ENCODE measurements at regions not wholly inside any gene's neighbourhood (a gene's known extent, or its start where the extent isn't known, plus 50 kb on each side); places are given as distances from the start of the nearest gene placed in this dataset.
"Not testable (repeated sequence)": the region's sequence is repeated elsewhere in the genome, so short reads cannot be mapped to it uniquely, and the experiment has no call there.

- DNase-seq (ENCODE audit: low read depth) = no peak
- in situ Hi-C loops (cut with HindIII; ENCODE audit: low pct_unique_long_range_greater_than_20kb, low sequenced_read_pairs) = no loop called here
Observed at GRCh38 chr13:54607421-54607820, 1578.8 kb downstream of the OLFM4 start.

GRCh38 chr13:54611390-54611789 is 1582.8 kb downstream of the OLFM4 start:
- in situ Hi-C loops (cut with HindIII; ENCODE audit: low pct_unique_long_range_greater_than_20kb, low sequenced_read_pairs) = no loop called here
- DNase-seq (ENCODE audit: low read depth) = no peak

DNA sequence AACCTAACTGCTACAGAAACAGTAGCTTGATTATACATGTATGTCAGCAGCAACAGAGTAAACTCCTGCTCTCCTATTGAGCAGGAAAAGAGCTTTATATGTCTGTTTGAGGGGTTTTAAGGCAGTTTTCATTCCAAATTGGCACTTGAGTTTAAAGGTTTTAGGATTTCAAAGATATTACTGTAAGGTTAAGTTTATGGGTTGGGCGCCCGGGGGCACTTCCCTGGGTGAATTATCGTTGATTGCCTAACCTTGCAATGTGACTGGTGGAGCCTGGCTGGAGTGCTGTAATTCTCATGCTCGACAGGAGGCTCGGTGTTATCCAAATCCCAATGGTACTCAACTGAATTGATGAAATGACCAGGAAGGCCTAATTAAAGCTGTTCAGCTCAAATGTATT is 1586.1 kb downstream of the OLFM4 start:
- in situ Hi-C loops (cut with HindIII; ENCODE audit: low pct_unique_long_range_greater_than_20kb, low sequenced_read_pairs) = no loop called here
- no peak for DNase-seq (ENCODE audit: low read depth)

DNA sequence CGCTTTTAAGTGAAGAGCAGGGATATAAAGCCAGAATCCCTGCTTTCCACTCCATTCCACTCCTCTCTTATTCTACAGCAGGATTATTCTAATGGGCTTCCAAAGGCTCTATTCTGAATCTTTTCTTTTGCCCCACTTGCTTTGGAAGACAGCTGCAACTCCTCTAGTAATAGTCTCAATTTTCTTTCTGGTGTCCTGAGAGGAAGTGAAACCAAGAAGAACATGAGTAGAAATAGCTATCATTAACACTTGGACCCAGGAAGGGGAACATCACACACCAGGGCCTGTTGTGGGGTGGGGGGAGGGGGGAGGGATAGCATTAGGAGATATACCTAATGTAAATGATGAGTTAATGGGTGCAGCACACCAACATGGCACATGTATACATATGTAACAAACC is 1597.9 kb downstream of the OLFM4 start:
- in situ Hi-C loops (cut with HindIII; ENCODE audit: low pct_unique_long_range_greater_than_20kb, low sequenced_read_pairs); DNase-seq (ENCODE audit: low read depth): not testable (repeated sequence)

- in situ Hi-C loops (cut with HindIII; ENCODE audit: low pct_unique_long_range_greater_than_20kb, low sequenced_read_pairs) = no loop called here
- no peak for DNase-seq (ENCODE audit: low read depth)
Observed at GRCh38 chr13:54627646-54628372, 1599.2 kb downstream of the OLFM4 start.

DNA sequence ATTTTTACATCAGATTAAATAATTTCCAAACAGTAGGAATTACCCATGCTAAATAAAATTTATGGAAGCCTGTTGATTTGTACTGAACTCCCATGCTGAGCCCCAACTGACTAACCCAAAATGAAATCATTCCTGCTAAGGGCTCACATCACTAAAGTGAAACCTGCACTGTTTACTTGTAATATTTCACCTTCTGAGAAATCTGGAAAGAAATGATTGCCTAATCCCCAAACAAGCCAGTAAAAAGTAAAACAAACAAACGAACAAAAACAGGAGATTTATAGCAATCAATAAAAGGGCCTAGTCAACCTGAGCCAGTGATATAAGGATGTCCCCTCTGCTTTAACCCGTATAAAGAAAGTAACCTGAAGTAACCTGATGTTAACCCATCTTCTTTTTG is 1599.8 kb downstream of the OLFM4 start:
- in situ Hi-C loops (cut with HindIII; ENCODE audit: low pct_unique_long_range_greater_than_20kb, low sequenced_read_pairs) = no loop called here
- DNase-seq (ENCODE audit: low read depth) = no peak

- no peak for DNase-seq (ENCODE audit: low read depth)
- in situ Hi-C loops (cut with HindIII; ENCODE audit: low pct_unique_long_range_greater_than_20kb, low sequenced_read_pairs) = no loop called here
Observed at GRCh38 chr13:54633456-54633855, 1604.8 kb downstream of the OLFM4 start.

DNA sequence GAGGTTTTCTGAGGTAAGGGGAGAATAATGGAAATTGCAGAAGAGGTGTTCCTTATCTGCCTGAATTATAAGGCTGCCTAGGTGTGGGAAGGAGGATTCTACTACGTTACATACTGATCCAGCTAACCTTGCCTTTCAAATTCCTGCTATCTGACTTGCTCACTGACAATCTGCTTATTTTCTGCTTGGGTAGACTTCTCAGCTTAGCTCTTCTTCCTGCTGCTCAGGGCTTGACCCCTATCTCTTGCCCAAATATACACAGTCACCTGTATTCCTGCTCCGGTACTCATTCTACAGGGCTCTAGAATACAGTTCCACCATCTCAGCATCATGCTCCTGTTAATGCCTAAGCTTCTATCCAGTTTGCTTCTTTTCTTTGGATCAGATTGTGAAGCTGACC is 1607.6 kb downstream of the OLFM4 start:
- no peak for DNase-seq (ENCODE audit: low read depth)
- in situ Hi-C loops (cut with HindIII; ENCODE audit: low pct_unique_long_range_greater_than_20kb, low sequenced_read_pairs) = no loop called here

DNA sequence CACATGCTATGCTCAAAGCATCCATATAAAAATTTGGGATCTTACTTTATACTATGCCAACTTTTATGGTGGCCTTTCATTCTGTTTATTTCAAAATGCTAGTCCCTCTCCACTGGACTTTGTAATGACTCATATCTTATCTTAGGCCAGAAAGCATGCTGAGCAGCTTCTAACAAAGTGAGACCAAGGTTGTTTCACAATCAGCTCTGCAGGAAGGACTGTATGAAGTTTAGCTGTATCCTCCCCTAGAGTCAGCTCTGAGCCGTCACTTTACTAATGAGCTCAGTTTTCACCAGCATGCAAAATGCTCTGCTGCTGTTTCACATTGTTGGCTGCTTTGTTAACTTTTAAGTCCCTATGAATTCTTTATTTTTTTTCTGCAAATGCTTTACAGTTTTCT is 1608.8 kb downstream of the OLFM4 start:
- in situ Hi-C loops (cut with HindIII; ENCODE audit: low pct_unique_long_range_greater_than_20kb, low sequenced_read_pairs) = no loop called here
- no peak for DNase-seq (ENCODE audit: low read depth)

- no peak for DNase-seq (ENCODE audit: low read depth)
- in situ Hi-C loops (cut with HindIII; ENCODE audit: low pct_unique_long_range_greater_than_20kb, low sequenced_read_pairs) = no loop called here
Observed at GRCh38 chr13:54640719-54641118, 1612.1 kb downstream of the OLFM4 start.

GRCh38 chr13:54643863-54644262 is 1615.2 kb downstream of the OLFM4 start:
- in situ Hi-C loops (cut with HindIII; ENCODE audit: low pct_unique_long_range_greater_than_20kb, low sequenced_read_pairs) = no loop called here
- no peak for DNase-seq (ENCODE audit: low read depth)

DNA sequence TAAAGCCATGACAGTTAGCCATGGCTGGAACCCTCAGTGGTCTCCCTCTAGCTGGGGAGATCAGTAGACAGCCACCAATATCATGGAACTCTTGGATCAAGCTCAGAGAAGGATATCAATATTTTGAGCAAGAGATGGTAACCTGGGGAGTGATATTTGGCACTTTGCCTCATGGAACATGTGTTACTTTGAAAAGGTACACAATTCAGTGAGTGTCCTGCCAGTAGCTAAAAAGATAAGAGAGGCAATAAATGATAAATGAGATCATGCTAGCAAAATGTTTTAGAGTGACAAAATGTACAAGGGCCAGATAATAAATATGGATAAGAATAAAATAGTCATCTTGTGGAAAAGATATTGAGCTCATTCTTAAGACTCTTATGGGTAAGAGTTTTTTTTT is 1618.7 kb downstream of the OLFM4 start:
- in situ Hi-C loops (cut with HindIII; ENCODE audit: low pct_unique_long_range_greater_than_20kb, low sequenced_read_pairs) = no loop called here
- DNase-seq (ENCODE audit: low read depth) = no peak

GRCh38 chr13:54657588-54657987 is 1629.0 kb downstream of the OLFM4 start:
- in situ Hi-C loops (cut with HindIII; ENCODE audit: low pct_unique_long_range_greater_than_20kb, low sequenced_read_pairs) = no loop called here

DNA sequence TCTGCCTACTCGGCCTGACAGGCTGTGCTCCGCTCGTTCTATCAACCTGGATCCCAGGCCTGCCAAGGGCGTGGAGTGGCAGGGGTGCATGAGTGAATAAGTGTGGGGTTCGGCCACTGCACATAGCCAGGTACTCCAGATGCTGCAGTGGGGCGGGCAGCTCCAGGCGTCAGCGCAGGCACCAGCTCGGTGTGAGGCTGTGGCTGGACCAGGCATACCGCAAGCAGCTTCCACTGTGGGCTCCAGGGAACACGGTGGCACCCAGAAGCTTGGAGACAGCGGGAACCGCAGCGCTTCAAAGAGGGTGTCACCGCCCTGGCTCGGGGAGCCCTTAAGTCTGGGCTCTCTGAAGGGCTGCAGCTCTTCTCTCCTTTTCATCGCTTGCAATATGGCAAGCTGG is 1630.2 kb downstream of the OLFM4 start:
- DNase-seq (ENCODE audit: low read depth) = no peak
- in situ Hi-C loops (cut with HindIII; ENCODE audit: low pct_unique_long_range_greater_than_20kb, low sequenced_read_pairs) = no loop called here

More at GRCh38 chr13:54657588-54657987, 1629.0 kb downstream of the OLFM4 start:
- DNase-seq (ENCODE audit: low read depth) = no peak

DNA sequence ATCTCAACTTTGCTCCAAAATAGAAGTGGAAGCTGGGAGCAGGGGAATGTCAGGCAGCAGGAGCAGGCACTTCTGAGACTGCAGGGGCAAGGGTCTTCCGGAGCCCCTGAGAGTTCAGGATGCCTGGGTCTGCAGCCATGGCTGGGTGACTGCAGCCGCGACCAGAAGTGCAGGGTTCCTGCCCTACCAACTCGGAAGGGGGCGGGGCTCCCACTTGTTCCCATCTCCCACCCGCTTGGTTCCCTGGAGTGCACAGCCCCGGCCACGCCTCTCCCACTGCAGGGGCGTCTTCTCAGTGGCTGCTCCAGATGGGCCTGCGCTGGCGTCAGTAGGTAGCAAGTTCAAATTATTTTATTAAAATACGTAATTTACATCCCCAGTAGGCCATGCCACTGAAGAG is 1631.7 kb downstream of the OLFM4 start:
- DNase-seq (ENCODE audit: low read depth) = no peak

DNA sequence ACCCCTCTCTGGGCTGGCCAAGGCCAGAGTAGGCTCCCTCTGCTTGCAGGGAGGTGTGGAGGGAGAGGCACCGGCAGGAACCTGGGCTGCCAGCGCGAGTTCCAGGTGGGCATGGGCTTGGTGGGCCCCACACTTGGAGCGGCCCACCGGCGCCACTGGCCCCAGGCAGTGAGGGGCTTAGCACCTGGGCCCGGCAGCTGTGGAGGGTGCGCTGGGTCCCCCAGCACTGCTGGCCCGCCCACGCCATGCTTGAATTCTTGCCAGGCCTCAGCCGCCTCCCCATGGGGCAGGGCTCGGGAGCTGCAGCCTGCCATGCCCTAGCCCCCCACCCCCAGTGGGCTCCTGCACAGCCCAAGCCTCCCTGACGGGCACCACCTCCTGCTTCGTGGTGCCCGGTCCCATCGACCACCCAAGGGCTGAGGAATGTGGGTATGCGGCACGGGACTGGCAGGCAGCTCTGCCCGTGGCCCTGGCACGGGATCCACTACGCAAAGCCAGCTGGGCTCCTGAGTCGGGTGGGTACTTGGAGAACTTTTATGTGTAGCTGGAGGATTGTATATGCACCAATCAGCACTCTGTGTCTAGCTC is 1648.0 kb downstream of the OLFM4 start:
- DNase-seq (ENCODE audit: low read depth) = no peak
- in situ Hi-C loops (cut with HindIII; ENCODE audit: low pct_unique_long_range_greater_than_20kb, low sequenced_read_pairs) = no loop called here

More for the DNA sequence above, 1631.7 kb downstream of the OLFM4 start:
- in situ Hi-C loops (cut with HindIII; ENCODE audit: low pct_unique_long_range_greater_than_20kb, low sequenced_read_pairs) = no loop called here

DNA sequence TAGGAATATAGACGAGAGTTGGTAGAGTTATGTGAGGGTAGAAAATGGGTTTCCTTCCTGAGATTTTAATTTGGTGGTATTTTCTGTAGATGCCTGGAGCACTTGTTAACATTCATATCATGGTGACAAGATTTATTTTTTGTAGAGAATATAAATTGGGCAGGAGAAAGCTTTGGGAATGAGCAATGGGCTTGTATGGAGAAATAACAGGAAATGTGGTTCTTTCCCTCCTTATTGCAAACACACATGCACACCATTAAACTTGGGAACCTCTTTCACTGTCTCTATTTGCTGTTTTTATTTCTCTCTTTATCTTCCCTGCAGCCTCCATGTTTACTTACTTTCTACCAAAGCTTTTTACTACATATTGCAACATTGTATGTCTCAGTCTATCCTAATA is 1653.6 kb downstream of the OLFM4 start:
- no peak for DNase-seq (ENCODE audit: low read depth)
- in situ Hi-C loops (cut with HindIII; ENCODE audit: low pct_unique_long_range_greater_than_20kb, low sequenced_read_pairs) = no loop called here

DNA sequence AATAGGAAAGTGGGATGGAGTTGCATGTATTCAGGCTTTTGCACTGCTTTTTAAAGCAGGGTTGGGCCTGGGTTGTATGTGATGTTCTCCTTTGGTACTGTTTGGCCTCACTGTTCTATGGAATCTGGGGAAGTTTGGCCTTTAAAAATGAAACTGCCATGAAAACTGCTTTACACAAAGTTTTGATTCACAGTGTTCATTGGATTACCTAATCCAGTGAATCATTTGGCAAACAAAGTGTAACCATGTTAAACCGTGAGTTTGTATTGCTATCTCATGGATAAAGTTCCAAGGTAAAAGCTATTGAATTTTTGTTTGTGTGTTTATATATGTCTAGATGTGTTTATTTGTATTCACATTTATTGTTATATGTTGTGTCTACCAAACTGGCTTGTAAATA is 1658.6 kb downstream of the OLFM4 start:
- DNase-seq (ENCODE audit: low read depth) = no peak
- in situ Hi-C loops (cut with HindIII; ENCODE audit: low pct_unique_long_range_greater_than_20kb, low sequenced_read_pairs) = no loop called here

DNA sequence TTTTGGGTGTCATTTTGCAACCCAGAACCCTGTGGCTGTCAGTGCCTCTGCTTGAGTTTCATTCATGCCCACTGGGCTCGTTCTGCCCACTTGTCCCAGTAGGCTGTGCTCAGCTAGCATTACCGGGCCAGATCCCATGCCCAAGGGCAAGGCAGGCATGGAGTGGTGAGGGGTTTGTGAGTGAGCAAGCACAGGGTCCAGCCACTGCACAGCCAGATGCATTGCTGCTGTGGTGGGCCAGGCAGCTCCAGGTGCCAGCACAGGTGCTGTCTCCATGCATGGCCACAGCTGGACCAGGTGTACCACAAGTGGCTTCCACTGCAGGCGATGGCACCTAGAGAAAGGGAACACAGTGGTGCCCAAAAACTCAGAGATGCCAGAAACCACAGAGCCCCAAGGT is 1671.2 kb downstream of the OLFM4 start:
- in situ Hi-C loops (cut with HindIII; ENCODE audit: low pct_unique_long_range_greater_than_20kb, low sequenced_read_pairs) = no loop called here
- DNase-seq (ENCODE audit: low read depth) = no peak

- in situ Hi-C loops (cut with HindIII; ENCODE audit: low pct_unique_long_range_greater_than_20kb, low sequenced_read_pairs) = no loop called here
Observed at GRCh38 chr13:54705738-54706137, 1677.1 kb downstream of the OLFM4 start.

More at GRCh38 chr13:54705738-54706137, 1677.1 kb downstream of the OLFM4 start:
- no peak for DNase-seq (ENCODE audit: low read depth)

All from Caki2 (cell line).